ENCODE measurements at regions not wholly inside any gene's neighbourhood (a gene's known extent, or its start where the extent isn't known, plus 50 kb on each side); places are given as distances from the start of the nearest gene placed in this dataset.

- Histone ChIP-seq H3K23ac (ENCODE audit: insufficient read length) (no peak overlapping the region), H2AFZ (ENCODE audit: low read length) (no peak overlapping the region), H2BK120ac (replicated peaks; ENCODE audit: low read depth, low read length) (no peak overlapping the region), H2BK15ac (ENCODE audit: low read length) (no peak overlapping the region), H3K4me3 (ENCODE audit: extremely low read depth in 1 of 4, insufficient read depth in 2 of 4, low read depth in 3 of 4, low read length in 4 of 4) (no peak overlapping the region), H3K27me3 (replicated peaks in 1 of 4; ENCODE audit: control insufficient read depth in 3 of 4, extremely low read depth in 1 of 4, insufficient read depth in 3 of 4, low read length in 3 of 4) (no peaks in the 10 kb centered on the region), H4K91ac (replicated peaks; ENCODE audit: insufficient read length, low read length) (no peak overlapping the region), H3K14ac (ENCODE audit: insufficient read length) (no peak overlapping the region), H3K23me2 (ENCODE audit: low read depth, low read length) (no peaks in the 10 kb centered on the region; the same call in 1 of the 2 replicates), H2AK5ac (ENCODE audit: low read depth, low read length) (no peak overlapping the region), H3K4ac (replicated peaks; ENCODE audit: insufficient read length, low read depth, low read length) (no peak overlapping the region), H3K18ac (ENCODE audit: extremely low read depth, low read length) (no peak overlapping the region), H3K79me1 (ENCODE audit: low read depth, low read length) (no peaks in the 10 kb centered on the region), H2BK5ac (ENCODE audit: low read depth, low read length) (no peak overlapping the region), H3K36me3 (ENCODE audit: control insufficient read depth in 2 of 4, insufficient read depth in 4 of 4, low read length in 3 of 4) (no peaks in the 10 kb centered on the region), H3K56ac (replicated peaks; ENCODE audit: insufficient read length, low read depth, low read length) (no peak overlapping the region), H2BK20ac (ENCODE audit: low read length) (no peak overlapping the region), H4K8ac (ENCODE audit: extremely low read depth, insufficient read depth, low read length) (no peak overlapping the region), H3K9ac (replicated peaks in 1 of 4; ENCODE audit: extremely low read depth in 1 of 4, low read depth in 3 of 4, low read length in 3 of 4) (no peak overlapping the region), H3K27ac (ENCODE audit: low read depth, low read length) (no peak overlapping the region), H3K79me2 (ENCODE audit: control insufficient read depth in 1 of 2, insufficient read depth in 2 of 2, low read length in 2 of 2) (no peaks in the 10 kb centered on the region), H4K5ac (ENCODE audit: insufficient read length, low read depth, low read length) (no peak overlapping the region), H3K4me2 (ENCODE audit: insufficient read depth in 1 of 2, low read depth in 2 of 2, low read length in 2 of 2) (no peak overlapping the region), H3K9me3 (ENCODE audit: insufficient read depth in 2 of 2, low read depth in 1 of 2, low read length in 1 of 2) (no peaks in the 10 kb centered on the region), H4K20me1 (replicated peaks in 1 of 2; ENCODE audit: control insufficient read depth in 1 of 2, insufficient read depth in 2 of 2, low read length in 2 of 2) (no peaks in the 10 kb centered on the region), H3K4me1 (replicated peaks in 1 of 4; ENCODE audit: control insufficient read depth in 3 of 4, insufficient read depth in 4 of 4, low read length in 3 of 4) (no peaks in the 10 kb centered on the region), H2BK12ac (ENCODE audit: low read depth, low read length) (no peak overlapping the region)
- FAIRE-seq: no peak
- TF ChIP-seq POU5F1 (IDR thresholded peaks at IDR 0.05; ENCODE audit: low read depth, low read length) (no peak), MAX (IDR thresholded peaks at IDR 0.05) (no peak), RFX5 (IDR thresholded peaks at IDR 0.05; ENCODE audit: borderline replicate concordance, low read depth, low read length) (no peak)
- ChIA-PET POLR2A (ENCODE audit: partially characterized antibody) (no interaction called here), CTCF (ENCODE audit: partially characterized antibody) (interaction anchor here (1.0 to 1.2 kb wide), 2 partner anchors 10 to 15 kb away, joined by 3 to 5 read pairs; no protein-coding TSS in a partner anchor)
- WGBS, 2 experiments (ENCODE audit: extremely low coverage in 1 of 2, insufficient coverage in 1 of 2, insufficient read length in 1 of 2, insufficient replicate concordance in 2 of 2, low coverage in 1 of 2, low lambda C conversion rate in 2 of 2, missing lambda C conversion rate in 1 of 2): 97% methylated on average over 6 of the region's 6 CpGs; no CpG with 5 or more reads in 1 of the 2 experiments
- DNase-seq (ENCODE audit: low read depth in 1 of 2, low spot score in 2 of 2): no peak
Observed at GRCh38 chr11:112656772-112657428, 304.3 kb upstream of the NCAM1 start.

Measured in H1 (cell line).